Keratinocyte (primary cell): ENCODE measurements at regions not wholly inside any gene's neighbourhood (a gene's known extent, or its start where the extent isn't known, plus 50 kb on each side); places are given as distances from the start of the nearest gene placed in this dataset.

Experiments
- EZH2 ChIP-seq: IDR thresholded peaks from one replicate; pipeline ENCODE4 v1.6.1; 2012; ENCODE audit warnings: inconsistent platforms, mild to moderate bottlenecking, low read length, moderate library complexity
- TF ChIP-seq, protein P1 (sequence below), 3 experiments: IDR thresholded peaks in 1 of 3; conservative IDR thresholded peaks in 1 of 3; optimal IDR thresholded peaks in 1 of 3; 2 replicates in 2 of 3; 3 replicates in 1 of 3; pipeline versions ENCODE3 to v1.5.1; 2011; ENCODE audit warnings: low read length in 3 of 3, mild to moderate bottlenecking in 3 of 3, moderate library complexity in 2 of 3, control low read depth in 1 of 3, inconsistent platforms in 1 of 3; ENCODE audit not compliant: insufficient read depth in 2 of 3; ENCODE audit errors: extremely low read depth in 1 of 3

DNA sequence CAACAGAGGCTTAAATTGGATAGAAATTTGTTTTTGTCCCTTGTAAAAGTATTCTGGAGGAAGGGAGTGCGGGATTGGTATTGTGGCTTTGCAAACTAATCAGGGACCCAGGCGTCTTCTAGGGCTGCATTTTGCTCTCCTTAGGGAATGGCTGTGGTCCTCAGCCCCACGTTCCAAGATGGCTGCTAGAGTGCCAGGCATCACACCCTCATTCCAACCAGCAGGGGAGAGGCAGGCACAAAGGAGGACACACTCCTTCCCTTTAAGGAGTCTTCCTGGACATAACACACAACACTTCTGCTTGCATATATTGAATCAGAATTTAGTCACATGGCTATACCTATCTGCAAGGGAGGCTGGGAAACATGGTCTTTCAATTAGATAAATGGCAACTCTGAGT, 174.5 kb upstream of the LYSMD4 start:
- TF ChIP-seq, protein P1, sequence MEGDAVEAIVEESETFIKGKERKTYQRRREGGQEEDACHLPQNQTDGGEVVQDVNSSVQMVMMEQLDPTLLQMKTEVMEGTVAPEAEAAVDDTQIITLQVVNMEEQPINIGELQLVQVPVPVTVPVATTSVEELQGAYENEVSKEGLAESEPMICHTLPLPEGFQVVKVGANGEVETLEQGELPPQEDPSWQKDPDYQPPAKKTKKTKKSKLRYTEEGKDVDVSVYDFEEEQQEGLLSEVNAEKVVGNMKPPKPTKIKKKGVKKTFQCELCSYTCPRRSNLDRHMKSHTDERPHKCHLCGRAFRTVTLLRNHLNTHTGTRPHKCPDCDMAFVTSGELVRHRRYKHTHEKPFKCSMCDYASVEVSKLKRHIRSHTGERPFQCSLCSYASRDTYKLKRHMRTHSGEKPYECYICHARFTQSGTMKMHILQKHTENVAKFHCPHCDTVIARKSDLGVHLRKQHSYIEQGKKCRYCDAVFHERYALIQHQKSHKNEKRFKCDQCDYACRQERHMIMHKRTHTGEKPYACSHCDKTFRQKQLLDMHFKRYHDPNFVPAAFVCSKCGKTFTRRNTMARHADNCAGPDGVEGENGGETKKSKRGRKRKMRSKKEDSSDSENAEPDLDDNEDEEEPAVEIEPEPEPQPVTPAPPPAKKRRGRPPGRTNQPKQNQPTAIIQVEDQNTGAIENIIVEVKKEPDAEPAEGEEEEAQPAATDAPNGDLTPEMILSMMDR (optimal IDR thresholded peaks at IDR 0.05 in 1 of 3, IDR thresholded peaks at IDR 0.05 in 1 of 3, conservative IDR thresholded peaks at IDR 0.05 in 1 of 3; ENCODE audit: extremely low read depth in 1 of 3, insufficient read depth in 2 of 3, low read length in 3 of 3), result peak in 1 of 3 experiments; percentile 6
- no peak for TF ChIP-seq EZH2
